ENCODE measurements at regions not wholly inside any gene's neighbourhood (a gene's known extent, or its start where the extent isn't known, plus 50 kb on each side); places are given as distances from the start of the nearest gene placed in this dataset.
"Not testable (repeated sequence)": the region's sequence is repeated elsewhere in the genome, so short reads cannot be mapped to it uniquely, and the experiment has no call there.

DNA sequence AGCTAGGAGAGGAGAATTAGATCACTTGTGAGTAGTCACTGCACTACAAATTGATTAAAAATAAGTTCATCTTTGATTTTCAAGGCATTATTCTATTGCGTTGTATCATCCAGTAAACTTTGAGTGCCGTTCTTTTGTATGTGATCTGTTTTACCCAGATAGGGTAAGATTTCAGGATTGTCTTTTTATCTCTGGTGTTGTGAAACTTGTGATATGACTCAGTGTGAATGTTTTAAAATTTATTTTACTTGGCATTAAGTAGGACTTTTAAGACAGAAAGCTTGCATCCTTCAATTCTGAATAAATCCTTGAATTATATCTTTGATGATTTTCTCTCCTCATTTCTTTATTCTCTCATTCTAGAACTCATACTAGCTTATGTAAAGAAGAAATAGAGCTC is 93.3 kb upstream of the ADAMTS5 start:
- DNase-seq (ENCODE audit: low spot score) = no peak

DNA sequence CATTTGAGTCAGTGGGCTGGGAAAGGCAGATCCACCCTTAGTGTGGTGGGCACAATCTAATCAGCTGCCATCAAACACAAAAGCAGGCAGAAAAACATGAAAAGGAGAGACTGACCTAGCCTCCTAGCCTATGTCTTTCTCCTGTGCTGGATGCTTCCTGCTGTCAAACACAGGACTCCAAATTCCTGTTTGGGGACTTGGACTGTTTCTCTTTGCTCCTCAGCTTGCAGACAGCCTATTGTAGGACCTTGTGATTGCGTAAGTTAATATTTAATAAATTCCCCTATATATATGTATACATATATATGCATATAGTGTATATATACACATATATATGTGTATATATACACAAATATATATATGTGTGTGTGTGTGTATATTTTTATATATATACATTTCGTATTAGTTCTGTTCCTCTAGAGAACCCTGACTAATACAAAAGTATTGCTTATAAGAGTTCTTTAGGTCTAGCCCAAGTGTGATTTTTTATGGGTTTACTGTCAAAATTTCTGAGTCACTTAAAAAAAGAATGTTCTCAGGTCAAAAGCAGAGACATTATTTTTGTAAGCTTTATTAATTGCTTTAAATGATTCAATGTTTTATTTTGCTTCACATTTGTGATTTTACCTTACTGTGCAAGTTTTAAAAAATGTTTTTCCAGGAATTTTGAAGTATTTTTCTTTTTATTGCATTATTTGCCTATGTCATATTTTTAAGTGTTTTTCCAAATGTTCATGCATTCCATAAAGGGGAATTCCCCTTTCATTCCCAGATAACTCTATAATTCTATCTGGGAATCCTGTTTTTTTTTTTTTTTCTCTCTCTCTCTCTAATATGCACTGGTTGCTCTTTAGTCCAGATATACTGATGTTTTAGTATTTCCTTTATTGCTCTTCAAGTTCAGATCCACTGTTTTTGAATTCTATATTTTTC is 92.1 kb upstream of the ADAMTS5 start:
- no peak for DNase-seq (ENCODE audit: low spot score)

DNA sequence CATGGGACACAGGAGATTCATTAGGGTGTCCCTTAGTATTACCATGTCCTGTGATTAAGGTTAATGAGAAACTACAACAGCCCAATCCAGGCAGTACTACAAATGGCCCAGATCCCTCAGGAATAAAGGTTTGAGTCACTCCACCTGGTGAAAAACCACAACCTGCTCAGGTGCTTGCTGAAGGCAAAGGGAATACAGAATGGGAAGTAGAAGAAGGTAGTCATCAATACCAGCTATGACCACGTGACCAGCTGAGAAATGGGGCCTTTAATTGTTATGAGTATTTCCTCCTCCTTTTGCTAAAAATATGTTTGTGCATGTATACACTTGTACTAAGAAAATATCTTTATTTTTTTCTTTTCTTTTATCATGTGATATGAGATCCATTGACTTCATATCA is 91.1 kb upstream of the ADAMTS5 start:
- no peak for DNase-seq (ENCODE audit: low spot score)

DNA sequence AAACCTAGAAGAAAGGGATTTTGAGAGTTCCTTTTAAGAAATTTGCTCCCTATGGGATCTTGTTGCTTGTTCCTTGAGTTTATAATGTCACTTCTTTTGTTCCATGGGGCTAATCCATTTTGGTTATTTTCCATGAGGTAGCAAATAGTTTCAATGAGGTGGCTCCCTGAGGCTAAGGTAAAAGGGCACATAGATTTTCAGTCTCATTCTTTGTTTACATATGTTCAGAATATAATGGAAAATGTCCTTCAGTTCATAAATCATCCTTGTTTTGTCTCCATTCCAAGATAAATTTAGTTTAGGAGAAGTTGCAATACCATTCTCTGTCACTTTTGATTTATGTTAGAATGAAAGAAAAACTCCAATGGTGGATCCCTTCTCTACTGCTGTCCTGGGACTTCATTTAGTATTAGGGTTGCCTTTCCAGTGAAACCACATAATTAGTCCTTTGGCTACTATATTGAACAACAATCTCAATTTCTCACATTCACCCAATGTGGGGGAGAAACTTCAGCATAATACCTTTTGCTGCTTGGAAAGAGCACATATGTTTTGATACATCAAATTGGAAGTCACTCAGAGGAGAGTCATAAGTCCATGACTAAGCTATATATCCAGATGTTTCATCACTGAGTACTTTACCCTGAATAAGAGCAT is 80.9 kb upstream of the ADAMTS5 start:
- DNase-seq (ENCODE audit: low spot score) = no peak

DNA sequence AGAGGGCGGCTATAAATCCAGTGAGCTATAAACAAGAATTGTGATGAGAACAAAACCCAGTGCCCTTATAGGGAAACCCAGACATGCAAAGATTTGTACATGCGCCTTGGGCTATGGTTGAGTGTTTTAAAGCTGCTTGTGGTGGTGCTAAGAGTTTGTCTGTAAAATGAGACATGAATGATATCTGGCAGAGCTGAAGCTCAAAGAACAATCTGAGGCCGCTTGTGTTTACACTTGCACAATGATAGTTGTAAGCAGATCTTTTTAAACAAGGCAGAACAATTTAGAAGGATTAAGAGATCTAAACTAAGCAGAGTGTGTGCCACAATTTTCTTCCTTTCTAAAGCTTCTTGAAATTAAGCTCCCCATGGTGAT is 80.4 kb upstream of the ADAMTS5 start:
- no peak for DNase-seq (ENCODE audit: low spot score)

DNA sequence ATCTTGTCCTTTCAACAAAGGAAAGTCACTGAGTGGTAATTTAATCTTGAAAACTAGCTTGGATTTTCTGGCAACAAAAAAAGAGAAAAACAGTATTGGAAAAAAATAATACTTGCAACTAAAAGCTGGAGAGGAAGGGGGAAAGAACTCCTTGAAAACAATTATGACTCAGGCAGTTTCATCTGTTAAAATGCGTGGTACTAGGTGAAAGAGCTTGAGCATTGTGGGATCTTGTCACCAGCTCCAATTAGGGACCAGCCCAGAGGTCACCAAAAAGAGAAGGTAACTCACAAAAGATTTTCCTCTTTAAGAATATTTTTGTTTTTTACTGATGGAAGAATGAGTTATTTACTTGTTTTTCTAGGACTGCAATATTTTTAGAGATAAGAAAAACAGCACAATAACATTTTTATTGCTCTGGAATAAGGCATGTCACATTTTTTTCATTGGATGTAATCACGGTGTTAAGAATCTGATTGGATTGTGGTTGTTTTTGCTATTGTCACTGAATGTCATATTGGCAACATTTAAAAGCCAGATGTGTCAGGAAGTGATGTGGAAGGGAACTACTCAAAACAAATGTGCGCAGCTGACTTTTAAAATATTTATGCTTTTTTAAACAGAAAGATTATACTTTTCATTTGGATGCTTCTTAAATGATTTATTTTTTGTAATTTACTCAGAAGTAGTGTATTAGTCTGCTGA is 78.5 kb upstream of the ADAMTS5 start:
- DNase-seq (ENCODE audit: low spot score) = no peak

DNA sequence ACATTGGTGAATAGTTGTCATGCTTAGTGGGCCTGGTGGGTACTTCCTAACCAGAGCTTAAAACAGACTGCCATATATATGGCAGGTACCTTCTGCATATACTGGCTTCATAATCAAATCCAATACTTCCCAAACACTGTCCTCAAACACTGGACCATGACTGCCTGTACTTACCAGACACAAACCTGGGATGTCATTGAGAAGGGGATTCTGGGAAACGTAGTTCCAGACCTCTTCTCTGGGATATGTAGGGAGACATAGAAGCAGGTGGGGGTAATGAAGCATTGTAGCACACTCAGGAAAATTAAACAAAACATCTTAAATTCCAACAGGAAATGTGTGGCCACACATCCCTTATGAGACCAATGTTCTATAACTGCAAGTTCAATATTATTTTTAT is 76.5 kb upstream of the ADAMTS5 start:
- no peak for DNase-seq (ENCODE audit: low spot score)

DNA sequence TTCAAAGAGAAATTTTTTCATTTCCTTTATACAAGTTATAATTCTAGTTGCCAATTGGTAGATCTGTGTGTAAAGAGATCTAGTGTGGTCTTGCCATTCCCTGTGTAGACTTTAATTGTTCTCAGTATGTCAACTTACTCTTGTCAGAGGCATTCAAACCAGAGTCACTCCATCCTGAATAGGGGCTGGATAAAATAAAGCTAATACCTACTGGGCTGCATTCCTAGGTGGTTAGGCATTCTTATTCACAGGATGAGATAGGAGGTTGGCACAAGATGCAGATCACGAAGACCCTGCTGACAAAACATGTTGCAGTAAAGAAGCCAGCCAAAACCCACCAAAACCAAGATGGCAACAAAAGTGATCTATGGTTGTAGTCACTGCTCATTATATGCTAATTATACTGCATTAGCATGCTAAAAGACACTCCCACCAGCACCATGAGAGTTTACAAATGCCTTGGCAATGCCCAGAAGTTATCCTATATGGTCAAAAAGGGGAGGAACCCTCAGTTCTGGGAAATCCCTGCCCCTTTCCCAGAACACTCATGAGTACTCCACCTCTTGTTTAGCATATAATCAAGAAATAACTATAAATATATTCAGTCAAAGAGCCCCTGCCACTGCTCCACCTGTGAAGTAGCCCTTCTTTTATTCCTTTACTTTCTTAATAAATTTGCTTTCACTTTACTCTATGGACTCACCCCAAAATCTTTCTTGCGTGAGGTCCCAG is 74.0 kb upstream of the ADAMTS5 start:
- no peak for DNase-seq (ENCODE audit: low spot score)

DNA sequence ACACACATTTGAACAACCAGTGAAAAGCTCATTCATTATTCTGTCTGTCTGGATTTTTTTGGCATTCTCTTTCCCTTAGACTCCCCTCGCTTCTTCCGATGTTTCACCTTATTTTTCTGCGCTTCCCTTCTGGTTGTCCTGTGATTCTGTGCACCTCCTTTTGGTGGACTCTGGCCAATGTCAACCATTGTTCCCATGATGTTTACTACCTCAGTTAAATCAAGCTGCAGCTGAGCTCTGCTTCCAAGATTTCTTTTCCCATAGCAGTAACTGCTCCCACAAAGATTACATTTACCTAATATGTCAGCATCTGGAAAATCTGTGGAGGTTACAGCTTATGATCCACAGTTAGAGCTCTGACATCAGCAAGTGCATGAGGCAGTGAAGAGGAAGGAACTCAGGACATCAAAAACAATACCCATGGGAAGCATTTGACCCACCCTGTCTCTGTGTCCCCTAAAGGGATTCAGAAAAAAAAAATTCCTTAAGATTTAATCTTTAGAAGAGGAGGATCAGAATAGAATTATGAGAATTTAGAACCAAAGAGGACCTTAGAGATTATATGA is 69.9 kb upstream of the ADAMTS5 start:
- DNase-seq (ENCODE audit: low spot score) = no peak

DNA sequence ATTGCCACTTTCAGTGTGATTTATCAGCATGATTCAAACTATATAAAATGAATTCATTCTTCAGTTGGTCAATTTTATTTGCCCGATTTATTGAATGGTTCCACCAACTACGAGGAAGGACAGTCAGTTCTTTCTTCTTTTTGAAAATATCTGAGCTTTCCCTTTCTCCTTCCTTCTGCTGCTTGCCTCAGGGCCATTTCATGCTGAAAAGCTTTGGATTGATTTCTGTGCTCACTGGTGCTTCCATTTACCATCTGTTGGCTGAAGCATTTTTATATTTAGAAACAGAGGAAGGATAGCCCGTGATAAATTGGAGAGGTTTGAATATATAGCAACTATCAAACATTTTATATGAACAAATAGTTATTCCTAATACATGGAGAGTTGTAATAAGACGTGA is 68.9 kb upstream of the ADAMTS5 start:
- no peak for DNase-seq (ENCODE audit: low spot score)

DNA sequence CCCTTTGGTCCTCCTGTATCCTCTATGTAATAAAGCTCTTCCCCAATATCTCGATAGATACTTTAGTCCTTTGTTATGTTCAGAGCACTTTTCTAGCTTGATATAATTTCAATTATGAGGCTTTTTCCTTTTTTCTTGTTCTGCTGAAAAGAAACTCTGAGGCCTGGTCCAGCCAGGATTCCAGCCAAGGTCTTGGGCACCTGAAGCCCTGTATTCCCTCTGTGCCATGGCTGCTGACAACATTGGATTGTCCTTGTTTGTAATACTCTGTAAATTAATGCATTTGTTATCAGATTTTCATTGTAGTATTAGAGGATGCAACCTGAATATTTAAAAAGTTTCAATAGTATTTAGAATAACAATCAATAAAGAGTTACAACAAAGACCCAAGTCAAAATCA is 67.9 kb upstream of the ADAMTS5 start:
- DNase-seq (ENCODE audit: low spot score) = no peak

DNA sequence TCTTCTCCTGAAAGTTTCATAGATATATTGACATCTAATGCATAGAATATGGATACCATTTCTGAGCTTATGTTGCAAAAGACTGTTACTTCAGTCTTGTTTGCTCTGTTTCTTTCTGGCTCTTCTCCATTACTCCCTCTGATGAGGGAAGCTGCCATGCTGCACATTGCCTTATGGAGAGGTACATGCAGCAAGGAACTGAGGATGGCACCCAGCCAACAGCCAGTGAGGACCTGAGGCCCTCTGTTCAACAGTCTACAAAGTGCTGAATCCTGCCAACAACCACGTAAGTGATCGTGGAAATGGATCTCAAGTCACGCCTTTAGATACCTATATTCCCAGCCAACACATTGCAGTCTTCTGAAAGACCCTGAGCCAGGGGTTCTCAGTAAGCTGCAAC is 66.6 kb upstream of the ADAMTS5 start:
- DNase-seq (ENCODE audit: low spot score) = no peak

DNA sequence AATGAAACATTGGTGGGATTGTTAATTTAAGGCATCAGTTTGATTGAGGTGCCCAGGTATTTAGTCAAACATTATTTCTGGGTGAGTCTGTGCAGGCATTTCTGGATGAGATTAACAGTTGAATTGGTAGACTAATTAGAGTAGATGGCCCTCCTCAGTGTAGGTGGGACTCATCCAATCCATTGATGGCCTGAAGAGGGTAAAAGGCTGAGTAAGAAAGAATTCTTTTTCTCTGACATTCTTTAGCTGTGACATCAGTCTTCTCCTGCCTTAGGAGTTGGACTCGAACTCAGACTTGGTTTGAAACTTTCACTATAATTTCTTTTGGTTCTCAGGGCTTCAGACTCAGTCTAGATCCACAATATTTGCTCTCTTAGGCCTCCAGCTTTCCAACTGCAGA is 59.6 kb upstream of the ADAMTS5 start:
- DNase-seq (ENCODE audit: low spot score) = no peak

DNA sequence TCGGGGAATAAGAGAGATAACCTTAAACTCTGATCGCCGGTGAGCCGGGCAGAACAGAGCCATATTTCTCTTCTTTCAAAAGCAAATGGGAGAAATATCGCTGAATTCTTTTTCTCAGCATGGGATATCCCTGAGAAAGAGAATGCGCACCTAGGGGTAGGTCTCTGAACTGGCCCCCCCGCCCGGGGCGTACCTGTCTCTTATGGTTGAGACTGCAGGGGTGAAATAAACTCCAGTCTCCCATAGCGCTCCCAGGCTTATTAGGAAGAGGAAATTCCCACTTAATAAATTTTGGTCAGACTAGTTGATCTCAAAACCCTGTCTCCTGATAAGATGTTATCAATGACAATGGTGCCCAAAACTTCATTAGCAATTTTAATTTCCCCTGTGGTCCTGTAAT is 58.8 kb upstream of the ADAMTS5 start:
- DNase-seq (ENCODE audit: low spot score) = not testable (repeated sequence)

DNA sequence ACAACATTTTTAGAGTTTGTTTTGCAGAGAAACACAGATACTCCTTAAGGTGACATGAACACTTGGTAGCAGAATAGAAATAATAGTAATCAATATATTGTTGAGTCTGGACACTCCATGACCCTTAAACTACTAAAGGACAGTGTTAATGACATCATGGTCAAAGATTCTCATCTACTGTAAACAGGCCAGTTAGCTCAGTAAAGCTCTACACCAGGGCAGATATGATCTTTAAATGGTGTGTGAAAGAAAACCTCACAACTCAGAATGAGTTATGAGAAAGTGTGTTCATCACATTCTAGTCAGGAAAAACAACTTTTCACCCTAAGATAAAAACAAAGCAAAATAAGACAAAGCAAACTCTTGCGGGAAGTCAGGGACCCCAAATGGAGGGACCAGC is 58.1 kb upstream of the ADAMTS5 start:
- DNase-seq (ENCODE audit: low spot score) = no peak

DNA sequence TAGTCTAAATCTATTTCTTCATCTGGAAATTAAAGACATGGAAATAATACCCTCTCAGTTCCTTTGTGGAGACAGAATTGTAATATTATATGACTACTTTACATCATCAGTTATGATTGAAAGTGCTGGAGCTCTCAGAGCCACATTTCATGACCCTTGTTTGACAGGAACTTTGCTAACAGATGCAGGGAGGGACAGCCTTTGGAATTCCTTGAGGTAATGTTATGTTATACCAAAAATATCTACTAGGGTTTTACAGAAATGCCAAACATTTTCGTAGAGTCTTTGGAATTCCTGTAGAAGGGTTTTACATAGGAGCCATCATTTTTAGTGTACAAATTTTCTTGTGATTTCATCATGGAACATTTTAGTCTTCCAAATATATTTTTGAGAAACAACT is 57.4 kb upstream of the ADAMTS5 start:
- no peak for DNase-seq (ENCODE audit: low spot score)

DNA sequence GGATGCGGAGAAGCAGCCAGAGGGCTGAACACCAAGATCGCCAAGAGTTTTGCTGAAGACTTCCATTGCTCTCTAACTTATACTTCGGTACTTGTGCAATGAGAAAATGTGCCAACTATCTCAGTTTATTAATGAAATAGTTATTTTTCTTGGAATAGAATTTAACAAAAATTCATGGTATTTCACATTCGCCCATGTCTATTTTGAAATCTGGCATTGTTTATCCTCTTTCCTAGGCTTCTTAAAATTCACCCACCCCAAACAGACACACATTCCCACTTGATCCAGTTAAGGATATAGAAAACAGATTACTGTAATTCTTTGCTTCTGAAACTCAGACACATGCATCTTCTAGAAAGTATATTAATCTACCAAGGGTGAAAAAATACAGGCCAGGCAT is 56.3 kb upstream of the ADAMTS5 start:
- DNase-seq (ENCODE audit: low spot score) = no peak

DNA sequence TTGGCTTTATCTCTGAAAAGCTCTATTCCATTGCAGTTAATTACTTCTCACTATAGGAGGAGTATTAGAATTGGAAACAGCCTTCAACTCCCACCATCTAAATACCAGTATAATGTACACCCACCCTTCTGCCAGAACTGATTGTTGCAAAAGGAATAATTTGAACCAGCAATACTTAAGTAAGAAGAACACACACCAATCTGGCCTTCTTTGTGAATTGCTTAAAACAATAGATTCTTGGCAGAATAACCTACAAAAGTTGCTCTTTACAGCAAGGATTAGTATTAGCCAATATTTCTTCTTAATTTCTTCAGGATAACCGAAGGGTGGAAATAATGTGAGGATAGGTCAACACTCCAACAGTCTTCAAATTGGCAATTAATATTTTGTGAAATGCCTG is 54.9 kb upstream of the ADAMTS5 start:
- DNase-seq (ENCODE audit: low spot score) = no peak

DNA sequence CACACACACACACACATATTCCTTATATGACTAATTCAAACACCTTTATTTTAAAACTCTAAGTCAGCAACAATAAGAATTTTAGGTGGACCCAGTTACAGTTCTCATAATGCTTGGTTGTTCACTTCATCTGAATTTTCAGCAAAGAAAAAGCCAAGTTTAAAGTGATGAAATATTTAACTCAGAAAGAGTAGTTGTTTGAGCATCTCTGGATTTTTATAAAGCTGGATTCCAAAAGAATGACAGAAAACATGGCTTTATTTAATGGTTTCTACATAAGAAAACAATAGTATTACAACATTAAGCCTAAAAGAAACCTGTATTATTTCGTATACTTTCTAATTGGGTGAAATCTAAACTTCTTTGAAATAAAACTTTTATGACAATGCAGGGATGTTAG is 54.2 kb upstream of the ADAMTS5 start:
- DNase-seq (ENCODE audit: low spot score) = no peak

DNA sequence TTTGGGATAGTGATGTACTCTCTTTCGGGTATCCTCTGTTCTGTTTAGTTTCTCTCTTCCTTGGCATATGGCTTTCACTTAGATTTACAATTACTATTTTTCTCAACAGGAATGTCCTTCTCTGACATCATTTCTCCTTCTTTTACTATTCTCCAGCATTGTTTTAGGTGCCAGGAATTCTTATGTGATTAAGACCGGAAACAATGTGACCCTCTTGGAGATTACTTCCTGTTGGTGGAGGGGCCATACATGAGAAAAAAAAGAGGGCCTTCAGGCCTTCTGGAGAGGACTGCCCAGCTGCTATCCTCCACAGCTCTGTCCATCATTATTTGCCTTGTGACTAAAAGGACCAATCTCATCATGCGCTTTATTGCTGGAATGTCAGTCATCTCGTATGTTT is 50.4 kb upstream of the ADAMTS5 start:
- DNase-seq (ENCODE audit: low spot score) = no peak
